ENCODE measurements at regions not wholly inside any gene's neighbourhood (a gene's known extent, or its start where the extent isn't known, plus 50 kb on each side); places are given as distances from the start of the nearest gene placed in this dataset.

- no peak overlapping the region for H3K4me3 ChIP-seq (ENCODE audit: low read depth, poor library complexity, severe bottlenecking)
- intact Hi-C loops (cut with DNase I; ENCODE audit: low total_unique reads) = no loop called here
- 66 to 75% methylated on average over 5 of the region's 5 CpGs for WGBS, 2 donors
- peak in 1 of 2 donors; percentile 69 for DNase-seq (ENCODE audit: low spot score in 2 of 2)
- TF ChIP-seq, protein P1, sequence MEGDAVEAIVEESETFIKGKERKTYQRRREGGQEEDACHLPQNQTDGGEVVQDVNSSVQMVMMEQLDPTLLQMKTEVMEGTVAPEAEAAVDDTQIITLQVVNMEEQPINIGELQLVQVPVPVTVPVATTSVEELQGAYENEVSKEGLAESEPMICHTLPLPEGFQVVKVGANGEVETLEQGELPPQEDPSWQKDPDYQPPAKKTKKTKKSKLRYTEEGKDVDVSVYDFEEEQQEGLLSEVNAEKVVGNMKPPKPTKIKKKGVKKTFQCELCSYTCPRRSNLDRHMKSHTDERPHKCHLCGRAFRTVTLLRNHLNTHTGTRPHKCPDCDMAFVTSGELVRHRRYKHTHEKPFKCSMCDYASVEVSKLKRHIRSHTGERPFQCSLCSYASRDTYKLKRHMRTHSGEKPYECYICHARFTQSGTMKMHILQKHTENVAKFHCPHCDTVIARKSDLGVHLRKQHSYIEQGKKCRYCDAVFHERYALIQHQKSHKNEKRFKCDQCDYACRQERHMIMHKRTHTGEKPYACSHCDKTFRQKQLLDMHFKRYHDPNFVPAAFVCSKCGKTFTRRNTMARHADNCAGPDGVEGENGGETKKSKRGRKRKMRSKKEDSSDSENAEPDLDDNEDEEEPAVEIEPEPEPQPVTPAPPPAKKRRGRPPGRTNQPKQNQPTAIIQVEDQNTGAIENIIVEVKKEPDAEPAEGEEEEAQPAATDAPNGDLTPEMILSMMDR (IDR thresholded peaks at IDR 0.05) = no peak
- no peak for TF ChIP-seq POLR2A (IDR thresholded peaks at IDR 0.05)
These were observed 58.1 kb upstream of the TUNAR start for GRCh38 chr14:95818581-95818980.

DNA sequence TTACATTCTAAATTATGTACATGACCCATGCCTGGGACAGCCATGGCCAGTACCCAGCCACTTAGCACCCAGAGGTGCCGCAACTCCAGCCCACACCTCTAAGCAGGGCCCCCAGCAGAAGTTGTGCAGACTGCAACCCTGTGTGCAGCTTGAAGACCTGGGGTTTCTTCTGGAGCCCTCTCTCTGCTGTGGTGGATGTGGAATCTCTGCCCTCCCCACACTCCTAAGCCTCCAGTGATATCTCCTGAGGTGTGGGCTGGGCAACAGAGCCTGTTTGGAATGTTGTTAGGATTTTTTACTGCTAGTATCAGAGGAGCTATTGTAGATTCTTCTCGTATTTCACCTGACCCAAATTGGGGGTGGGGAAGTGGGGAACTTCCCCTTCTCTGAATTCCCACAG, 59.4 kb upstream of the TUNAR start:
- 54 to 61% methylated on average over 2 of the region's 2 CpGs for WGBS, 2 donors
- peak in 1 of 2 donors; percentile 29 for DNase-seq (ENCODE audit: low spot score in 2 of 2)
- H3K4me3 ChIP-seq (ENCODE audit: low read depth, poor library complexity, severe bottlenecking) = no peak overlapping the region
- TF ChIP-seq POLR2A (IDR thresholded peaks at IDR 0.05) = no peak
- TF ChIP-seq, protein P1 (IDR thresholded peaks at IDR 0.05) = no peak
- intact Hi-C loops (cut with DNase I; ENCODE audit: low total_unique reads) = no loop called here

DNA sequence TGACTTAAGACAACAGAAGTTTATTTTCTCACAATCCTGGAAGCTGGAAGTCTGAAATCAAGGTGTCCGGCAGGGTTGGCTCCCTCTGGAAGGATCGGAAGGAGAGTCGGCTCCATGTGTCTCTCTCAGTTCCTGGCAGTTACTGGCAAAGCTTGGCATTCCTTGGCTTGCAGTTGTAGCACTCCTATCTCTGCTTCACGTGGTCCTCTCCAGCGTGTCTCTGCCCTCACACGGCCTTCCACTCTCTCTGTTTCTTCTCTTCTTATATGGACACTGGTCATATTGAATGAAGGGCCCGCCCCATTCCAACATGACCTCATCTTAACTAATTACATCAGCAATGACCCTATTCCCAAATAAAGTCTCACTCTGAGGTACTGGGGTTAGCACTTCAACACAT, 60.1 kb upstream of the TUNAR start:
- peak in 1 of 2 donors; percentile 34 for DNase-seq (ENCODE audit: low spot score in 2 of 2)
- intact Hi-C loops (cut with DNase I; ENCODE audit: low total_unique reads) = no loop called here
- no peak overlapping the region for H3K4me3 ChIP-seq (ENCODE audit: low read depth, poor library complexity, severe bottlenecking)
- TF ChIP-seq POLR2A (IDR thresholded peaks at IDR 0.05) = no peak
- TF ChIP-seq, protein P1 (IDR thresholded peaks at IDR 0.05) = no peak
- 62 to 66% methylated on average over 7 of the region's 7 CpGs for WGBS, 2 donors

DNA sequence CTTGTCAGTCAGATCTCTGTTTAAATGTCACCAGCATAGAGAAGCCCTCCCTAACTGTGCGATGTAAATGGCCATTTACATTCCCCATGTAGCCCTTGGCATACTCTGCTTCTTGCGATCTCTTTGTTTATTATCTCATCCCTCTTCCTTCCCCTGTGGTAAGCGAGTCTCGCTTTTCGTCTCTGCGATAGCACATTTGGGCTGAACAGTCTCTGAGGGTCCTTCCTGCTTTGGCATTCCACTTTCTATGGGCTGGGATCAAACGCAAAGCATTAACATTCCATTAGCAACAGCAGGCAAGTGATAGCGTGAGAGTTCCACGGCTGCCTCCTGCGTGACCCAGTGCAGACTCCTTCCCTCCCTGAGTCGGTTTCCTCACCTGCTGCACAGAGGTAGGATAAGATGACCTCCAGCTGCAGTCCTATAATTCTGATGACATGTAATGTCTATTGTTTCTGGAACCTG, 61.4 kb upstream of the TUNAR start:
- TF ChIP-seq, protein P1 (IDR thresholded peaks at IDR 0.05) = no peak
- TF ChIP-seq POLR2A (IDR thresholded peaks at IDR 0.05) = no peak
- intact Hi-C loops (cut with DNase I; ENCODE audit: low total_unique reads) = no loop called here
- WGBS, 2 donors = 37 to 45% methylated on average over 11 of the region's 11 CpGs
- no peak overlapping the region for H3K4me3 ChIP-seq (ENCODE audit: low read depth, poor library complexity, severe bottlenecking)
- DNase-seq (ENCODE audit: low spot score in 2 of 2) = peak in 1 of 2 donors; percentile 64

- intact Hi-C loops (cut with DNase I; ENCODE audit: low total_unique reads) = no loop called here
- no peak overlapping the region for H3K4me3 ChIP-seq (ENCODE audit: low read depth, poor library complexity, severe bottlenecking)
- DNase-seq (ENCODE audit: low spot score in 2 of 2) = peak in 1 of 2 donors; percentile 40
- 66 to 73% methylated on average over 10 of the region's 10 CpGs for WGBS, 2 donors
- TF ChIP-seq POLR2A (IDR thresholded peaks at IDR 0.05) = no peak
- TF ChIP-seq, protein P1 (IDR thresholded peaks at IDR 0.05) = no peak
These were observed 62.0 kb upstream of the TUNAR start for GRCh38 chr14:95814363-95815225.

Data from lower leg skin (tissue), 4 donors.